H1 (cell line): ENCODE measurements at regions not wholly inside any gene's neighbourhood (a gene's known extent, or its start where the extent isn't known, plus 50 kb on each side); places are given as distances from the start of the nearest gene placed in this dataset.

Experiments
- CTCF ChIA-PET: fragments of 300-600 bp; sonication (Branson Sonifier 250); formaldehyde crosslinking; loops from one replicate; lab custom pipeline; 2021; ENCODE audit not compliant: partially characterized antibody; lab: Charles Lee
- POLR2A ChIA-PET: fragments of 300-600 bp; sonication (Branson Sonifier 250); formaldehyde crosslinking; loops from one replicate; lab custom pipeline; 2021; ENCODE audit warnings: inconsistent platforms; ENCODE audit not compliant: partially characterized antibody; lab: Charles Lee
- DNase-seq, 2 experiments: peaks; one replicate each; pipeline versions ENCODE4 v3.0.0 to v3.0.0-alpha.2; 2010 to 2022; ENCODE audit warnings: low spot score in 2 of 2, low read depth in 1 of 2, mixed read lengths in 1 of 2
- FAIRE-seq: peaks from 2 replicates; lab custom pipeline; 2011; peaks lifted over from hg19 to GRCh38; lab: Jason Lieb, UNC
- H2AFZ ChIP-seq: 2 replicates; pipeline ENCODE4 v1.8.1; 2012; ENCODE audit warnings: low read length, inconsistent platforms
- H2AK5ac ChIP-seq: 2 replicates; pipeline ENCODE4 v1.6.1; 2013; ENCODE audit warnings: low read depth, low read length
- H2BK120ac ChIP-seq: replicated peaks from 2 replicates; pipeline ENCODE3; 2013; ENCODE audit warnings: low read depth, low read length, inconsistent platforms
- H2BK12ac ChIP-seq: 2 replicates; pipeline ENCODE4 v1.6.1; 2013; ENCODE audit warnings: low read depth, low read length
- H2BK15ac ChIP-seq: 2 replicates; pipeline ENCODE4 v1.6.1; 2013; ENCODE audit warnings: low read length
- H2BK20ac ChIP-seq: 2 replicates; pipeline ENCODE4 v1.6.1; 2013; ENCODE audit warnings: low read length
- H2BK5ac ChIP-seq: 2 replicates; pipeline ENCODE4 v1.6.1; 2013; ENCODE audit warnings: low read depth, low read length
- H3K14ac ChIP-seq: 2 replicates; pipeline ENCODE4 v1.6.1; 2013; ENCODE audit warnings: inconsistent platforms; ENCODE audit not compliant: insufficient read length
- H3K18ac ChIP-seq: 2 replicates; pipeline ENCODE4 v1.6.1; 2013; ENCODE audit warnings: low read length; ENCODE audit errors: extremely low read depth
- H3K23ac ChIP-seq: 2 replicates; pipeline ENCODE4 v1.6.1; 2013; ENCODE audit warnings: inconsistent platforms; ENCODE audit not compliant: insufficient read length
- H3K23me2 ChIP-seq: 2 replicates; pipeline ENCODE4 v1.6.1; 2013; ENCODE audit warnings: low read depth, low read length
- H3K27ac ChIP-seq: 2 replicates; pipeline ENCODE4 v1.6.1; 2011; ENCODE audit warnings: low read depth, low read length, inconsistent platforms
- H3K27me3 ChIP-seq, 4 experiments: replicated peaks in 1 of 4; 1 replicate in 1 of 4; 2 replicates in 3 of 4; pipeline versions ENCODE4 v1.6.1 to v1.8.1; 2011 to 2013; ENCODE audit warnings: low read length in 3 of 4, mild to moderate bottlenecking in 3 of 4, inconsistent platforms in 2 of 4, mixed read lengths in 2 of 4, moderate library complexity in 1 of 4; ENCODE audit not compliant: control insufficient read depth in 3 of 4, insufficient read depth in 3 of 4; ENCODE audit errors: extremely low read depth in 1 of 4
- H3K36me3 ChIP-seq, 4 experiments: 2 replicates each; pipeline versions ENCODE4 v1.6.1 to v1.8.1; 2011 to 2013; ENCODE audit warnings: mild to moderate bottlenecking in 4 of 4, low read length in 3 of 4, moderate library complexity in 2 of 4, control low read depth in 1 of 4, inconsistent platforms in 1 of 4; ENCODE audit not compliant: insufficient read depth in 4 of 4, control insufficient read depth in 2 of 4
- H3K4ac ChIP-seq: replicated peaks from 2 replicates; pipeline ENCODE3; 2013; ENCODE audit warnings: low read length, low read depth, mixed read lengths, inconsistent platforms; ENCODE audit not compliant: insufficient read length
- H3K4me1 ChIP-seq, 4 experiments: replicated peaks in 1 of 4; 1 replicate in 1 of 4; 2 replicates in 3 of 4; pipeline versions ENCODE4 v1.6.1 to v1.8.1; 2011 to 2013; ENCODE audit warnings: low read length in 3 of 4, inconsistent platforms in 2 of 4, mixed read lengths in 1 of 4; ENCODE audit not compliant: insufficient read depth in 4 of 4, control insufficient read depth in 3 of 4
- H3K4me2 ChIP-seq, 2 experiments: 2 replicates each; pipeline versions ENCODE4 v1.6.1 to v1.8.1; 2011 to 2013; ENCODE audit warnings: low read depth in 2 of 2, low read length in 2 of 2, control low read depth in 1 of 2, inconsistent platforms in 1 of 2, mild to moderate bottlenecking in 1 of 2; ENCODE audit not compliant: insufficient read depth in 1 of 2
- H3K4me3 ChIP-seq, 4 experiments: fragments of 200-600, 300-600 bp in 1 of 4; sonication (generic), shearing (Covaris generic), sonication (Bioruptor Twin) in 1 of 4; 2 replicates each; pipeline versions ENCODE4 v1.5.1 to v1.8.1; 2011 to 2016; ENCODE audit warnings: low read length in 4 of 4, low read depth in 3 of 4, control low read depth in 2 of 4, inconsistent platforms in 2 of 4, mild to moderate bottlenecking in 2 of 4, mixed read lengths in 1 of 4, moderate library complexity in 1 of 4; ENCODE audit not compliant: insufficient read depth in 2 of 4; ENCODE audit errors: extremely low read depth in 1 of 4
- H3K56ac ChIP-seq: replicated peaks from 2 replicates; pipeline ENCODE3; 2013; ENCODE audit warnings: low read depth, mild to moderate bottlenecking, mixed read lengths, low read length, inconsistent platforms; ENCODE audit not compliant: insufficient read length
- H3K79me1 ChIP-seq: 2 replicates; pipeline ENCODE4 v1.6.1; 2013; ENCODE audit warnings: low read depth, low read length, control low read depth
- H3K79me2 ChIP-seq, 2 experiments: 2 replicates each; pipeline versions ENCODE4 v1.6.1 to v1.8.1; 2012 to 2013; ENCODE audit warnings: low read length in 2 of 2, mild to moderate bottlenecking in 2 of 2, inconsistent platforms in 1 of 2; ENCODE audit not compliant: insufficient read depth in 2 of 2, control insufficient read depth in 1 of 2
- H3K9ac ChIP-seq, 4 experiments: replicated peaks in 1 of 4; 1 replicate in 1 of 4; 2 replicates in 3 of 4; pipeline versions ENCODE4 v1.6.1 to v1.8.1; 2011 to 2013; ENCODE audit warnings: low read depth in 3 of 4, low read length in 3 of 4, control low read depth in 2 of 4, mild to moderate bottlenecking in 2 of 4, moderate library complexity in 2 of 4, inconsistent platforms in 1 of 4; ENCODE audit errors: extremely low read depth in 1 of 4
- H3K9me3 ChIP-seq, 2 experiments: 2 replicates each; pipeline versions ENCODE4 v1.6.1 to v1.8.1; 2012 to 2013; ENCODE audit warnings: mild to moderate bottlenecking in 2 of 2, moderate library complexity in 2 of 2, control low read depth in 1 of 2, inconsistent platforms in 1 of 2, low read depth in 1 of 2, low read length in 1 of 2, mixed read lengths in 1 of 2; ENCODE audit not compliant: insufficient read depth in 2 of 2
- H4K20me1 ChIP-seq, 2 experiments: replicated peaks in 1 of 2; 2 replicates each; pipeline versions ENCODE3 to v1.8.1; 2011 to 2013; ENCODE audit warnings: inconsistent platforms in 2 of 2, low read length in 2 of 2, mild to moderate bottlenecking in 1 of 2; ENCODE audit not compliant: insufficient read depth in 2 of 2, control insufficient read depth in 1 of 2
- H4K5ac ChIP-seq: 2 replicates; pipeline ENCODE4 v1.6.1; 2013; ENCODE audit warnings: low read length, low read depth, mixed read lengths, inconsistent platforms; ENCODE audit not compliant: insufficient read length
- H4K8ac ChIP-seq: 2 replicates; pipeline ENCODE4 v1.8.0; 2013; ENCODE audit warnings: mild to moderate bottlenecking, moderate library complexity, low read length, inconsistent platforms; ENCODE audit not compliant: insufficient read depth; ENCODE audit errors: extremely low read depth
- H4K91ac ChIP-seq: replicated peaks from 2 replicates; pipeline ENCODE3; 2013; ENCODE audit warnings: low read length, mixed read lengths, inconsistent platforms; ENCODE audit not compliant: insufficient read length
- POU5F1 ChIP-seq: IDR thresholded peaks from 2 replicates; pipeline ENCODE4 v1.6.1; 2011; ENCODE audit warnings: low read depth, mild to moderate bottlenecking, low read length, moderate library complexity
- WGBS, 2 experiments: shearing (Covaris generic) in 1 of 2; methylation state at CpG; one replicate each; pipeline versions ENCODE4 v1.1.6 to v1.1.7; 2013 to 2015; ENCODE audit warnings: low lambda C conversion rate in 2 of 2, mixed read lengths in 2 of 2, inconsistent platforms in 1 of 2, low coverage in 1 of 2, missing lambda C conversion rate in 1 of 2; ENCODE audit not compliant: insufficient replicate concordance in 2 of 2, insufficient coverage in 1 of 2, insufficient read length in 1 of 2; ENCODE audit errors: extremely low coverage in 1 of 2, missing lambda C conversion rate in 1 of 2; 5-methylcytosine and 5-hydroxymethylcytosine counted together

DNA sequence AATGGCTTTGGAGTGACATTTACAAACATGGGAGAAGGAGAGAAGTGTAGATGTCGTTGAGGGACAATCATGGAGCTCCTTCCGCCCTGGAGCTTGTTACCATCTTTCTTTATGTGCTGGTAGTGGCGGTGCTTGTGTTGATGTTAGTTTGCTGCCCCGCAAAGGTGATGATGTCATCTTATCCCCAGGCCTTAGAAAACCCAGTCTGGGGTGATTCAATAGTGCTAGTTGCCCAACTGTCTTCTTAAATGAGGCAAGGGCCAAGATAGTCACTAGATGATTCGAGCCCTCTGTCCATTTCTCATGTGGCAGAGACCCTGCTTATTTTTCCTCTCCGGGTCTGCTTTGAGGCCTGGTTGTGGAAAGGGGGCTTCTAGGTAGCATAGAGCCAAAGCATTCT is 277.4 kb downstream of the CCSER2 start:
- H3K36me3 ChIP-seq = no peaks in the 10 kb centered on the region
- H3K9me3 ChIP-seq = no peaks in the 10 kb centered on the region
- POLR2A ChIA-PET = no interaction called here
- H3K27me3 ChIP-seq = peaks cover 7 to 27% (median 25%) of the 10 kb centered on the region in 4 experiments
- no peaks in the 10 kb centered on the region for H3K79me1 ChIP-seq
- DNase-seq = no peak
- FAIRE-seq = no peak
- H2BK12ac ChIP-seq = no peak overlapping the region
- H3K4me2 ChIP-seq = no peak overlapping the region
- no peak overlapping the region for H3K18ac ChIP-seq
- no peak overlapping the region for H2BK120ac ChIP-seq
- CTCF ChIA-PET = interaction anchor here (0.8 to 12.9 kb wide), 17 partner anchors 8 to 338 kb away, joined by 3 to 140 read pairs (median 4); no protein-coding TSS in a partner anchor
- no peak overlapping the region for H3K14ac ChIP-seq
- no peak overlapping the region for H2BK15ac ChIP-seq
- no peak overlapping the region for H4K8ac ChIP-seq
- H3K79me2 ChIP-seq = no peaks in the 10 kb centered on the region
- H3K4me3 ChIP-seq = no peak overlapping the region
- peak overlapping the region; percentile 22 for H4K91ac ChIP-seq
- no peak overlapping the region for H2BK5ac ChIP-seq
- H2BK20ac ChIP-seq = no peak overlapping the region
- no peak overlapping the region for H3K23ac ChIP-seq
- 90% methylated on average over 6 of the region's 6 CpGs; no CpG with 5 or more reads in 1 of the 2 experiments for WGBS, 2 experiments
- no peak overlapping the region for H3K4ac ChIP-seq
- H3K23me2 ChIP-seq = peaks cover 9% of the 10 kb centered on the region; the same call in 1 of the 2 replicates
- no peak overlapping the region for H4K5ac ChIP-seq
- no peak overlapping the region for H2AFZ ChIP-seq
- H2AK5ac ChIP-seq = no peak overlapping the region
- H3K4me1 ChIP-seq = peaks cover 2 to 7% (median 5%) of the 10 kb centered on the region in 4 experiments; a peak in 5 of 7 replicates
- no peak overlapping the region for H3K27ac ChIP-seq
- H3K56ac ChIP-seq = no peak overlapping the region
- H3K9ac ChIP-seq = no peak overlapping the region
- H4K20me1 ChIP-seq = peaks cover 0 to 6% of the 10 kb centered on the region in 2 experiments
- TF ChIP-seq POU5F1 = no peak
